ENCODE measurements at regions not wholly inside any gene's neighbourhood (a gene's known extent, or its start where the extent isn't known, plus 50 kb on each side); places are given as distances from the start of the nearest gene placed in this dataset.

DNA sequence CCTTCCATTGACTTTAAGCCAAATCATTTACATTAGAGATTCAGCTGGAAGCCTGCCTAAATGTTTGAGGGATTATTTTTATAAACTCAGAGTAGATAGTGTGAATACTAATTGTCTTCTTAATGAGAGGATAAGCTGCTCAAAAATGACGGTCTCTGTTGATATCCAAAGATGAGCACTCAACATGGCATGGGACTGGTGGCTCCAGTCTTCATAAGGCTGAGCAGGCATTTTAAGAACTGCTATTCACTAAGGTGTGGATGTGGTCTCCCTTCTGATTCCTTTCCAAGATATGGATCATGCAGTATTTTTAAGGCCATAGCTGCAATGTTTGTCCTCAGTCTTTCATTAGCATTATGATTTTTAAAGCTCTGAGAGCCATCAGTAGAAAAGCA is 377.5 kb upstream of the RIOK2 start:
- Histone ChIP-seq H3K36me3 (ENCODE audit: insufficient read depth in 1 of 2, low read depth in 1 of 2) (no peaks in the 10 kb centered on the region), H3K27me3 (ENCODE audit: insufficient read depth in 3 of 3, low read length in 2 of 3) (no peaks in the 10 kb centered on the region), H3K4me1 (no peaks in the 10 kb centered on the region), H3K4me3 (no peak overlapping the region), H3K27ac (no peak overlapping the region), H3K9me3 (no peaks in the 10 kb centered on the region)
- no peak for ATAC-seq
- WGBS, 3 donors, result 92 to 96% (median 95%) methylated on average over 1 of the region's 1 CpG
- TF ChIP-seq, protein P1, sequence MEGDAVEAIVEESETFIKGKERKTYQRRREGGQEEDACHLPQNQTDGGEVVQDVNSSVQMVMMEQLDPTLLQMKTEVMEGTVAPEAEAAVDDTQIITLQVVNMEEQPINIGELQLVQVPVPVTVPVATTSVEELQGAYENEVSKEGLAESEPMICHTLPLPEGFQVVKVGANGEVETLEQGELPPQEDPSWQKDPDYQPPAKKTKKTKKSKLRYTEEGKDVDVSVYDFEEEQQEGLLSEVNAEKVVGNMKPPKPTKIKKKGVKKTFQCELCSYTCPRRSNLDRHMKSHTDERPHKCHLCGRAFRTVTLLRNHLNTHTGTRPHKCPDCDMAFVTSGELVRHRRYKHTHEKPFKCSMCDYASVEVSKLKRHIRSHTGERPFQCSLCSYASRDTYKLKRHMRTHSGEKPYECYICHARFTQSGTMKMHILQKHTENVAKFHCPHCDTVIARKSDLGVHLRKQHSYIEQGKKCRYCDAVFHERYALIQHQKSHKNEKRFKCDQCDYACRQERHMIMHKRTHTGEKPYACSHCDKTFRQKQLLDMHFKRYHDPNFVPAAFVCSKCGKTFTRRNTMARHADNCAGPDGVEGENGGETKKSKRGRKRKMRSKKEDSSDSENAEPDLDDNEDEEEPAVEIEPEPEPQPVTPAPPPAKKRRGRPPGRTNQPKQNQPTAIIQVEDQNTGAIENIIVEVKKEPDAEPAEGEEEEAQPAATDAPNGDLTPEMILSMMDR (IDR thresholded peaks at IDR 0.05), result no peak
- intact Hi-C loops (cut with DNase I), result no loop called here
- DNase-seq, result no peak

DNA sequence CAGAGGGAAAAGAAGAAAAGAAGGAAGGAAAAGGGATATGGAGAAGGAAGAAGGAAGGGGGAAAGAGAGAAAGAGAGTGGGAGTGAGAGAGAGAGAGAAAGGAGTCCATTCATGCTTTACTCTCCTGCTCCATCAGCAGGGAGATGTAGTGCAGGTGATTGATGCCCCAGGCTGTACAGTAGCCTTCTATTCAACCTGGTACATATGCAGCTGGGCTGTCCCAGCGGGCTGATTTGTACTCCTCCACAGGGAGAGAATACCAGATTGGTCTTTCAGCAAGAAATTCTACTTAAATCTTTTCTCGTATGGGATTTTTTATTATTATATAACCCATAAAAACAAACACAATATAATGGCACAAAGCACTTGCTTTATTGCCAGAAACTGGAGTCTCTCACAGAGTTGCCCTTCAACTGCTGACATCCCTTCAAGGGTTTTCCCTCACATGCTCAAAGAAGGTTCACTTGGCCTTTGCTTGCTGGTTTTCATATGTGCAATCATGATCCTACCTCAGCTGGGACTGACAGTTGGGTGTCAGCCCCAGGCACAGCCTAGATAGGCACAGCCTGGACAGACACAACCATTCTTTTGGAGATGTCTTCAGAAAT is 380.1 kb upstream of the RIOK2 start:
- TF ChIP-seq, protein P1 (IDR thresholded peaks at IDR 0.05), result no peak
- H3K27me3 ChIP-seq (ENCODE audit: insufficient read depth in 3 of 3, low read length in 2 of 3), result no peaks in the 10 kb centered on the region
- H3K4me1 ChIP-seq, result no peaks in the 10 kb centered on the region
- intact Hi-C loops (cut with DNase I), result no loop called here
- ATAC-seq, result no peak
- H3K27ac ChIP-seq, result no peak overlapping the region
- no peak for DNase-seq
- no peaks in the 10 kb centered on the region for H3K9me3 ChIP-seq
- no peak overlapping the region for H3K4me3 ChIP-seq
- no peaks in the 10 kb centered on the region for H3K36me3 ChIP-seq (ENCODE audit: insufficient read depth in 1 of 2, low read depth in 1 of 2)
- WGBS, 3 donors, result 77 to 84% (median 83%) methylated on average over 2 of the region's 2 CpGs

DNA sequence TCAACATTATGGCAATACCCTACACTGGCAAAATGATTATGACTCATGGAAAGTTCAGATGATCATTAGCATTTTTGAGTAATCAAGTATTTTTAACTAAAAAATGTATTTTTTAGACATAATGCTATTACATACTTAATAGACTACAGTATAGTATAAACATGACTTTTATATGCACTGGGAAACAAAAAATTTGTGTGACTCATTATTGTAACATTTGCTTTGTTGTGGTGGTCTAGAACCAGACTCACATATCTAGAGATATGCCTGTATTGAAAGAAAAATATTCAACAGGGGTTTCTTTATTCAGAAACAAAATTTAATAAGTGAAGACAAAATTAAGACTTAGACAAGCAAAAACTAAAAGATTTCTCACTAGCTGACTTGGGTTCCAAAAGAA is 385.3 kb upstream of the RIOK2 start:
- Histone ChIP-seq H3K4me3 (no peak overlapping the region), H3K36me3 (ENCODE audit: insufficient read depth in 1 of 2, low read depth in 1 of 2) (no peaks in the 10 kb centered on the region), H3K9me3 (no peaks in the 10 kb centered on the region), H3K27ac (no peak overlapping the region), H3K27me3 (ENCODE audit: insufficient read depth in 3 of 3, low read length in 2 of 3) (no peaks in the 10 kb centered on the region), H3K4me1 (no peaks in the 10 kb centered on the region)
- TF ChIP-seq, protein P1 (IDR thresholded peaks at IDR 0.05), result no peak
- DNase-seq (no peak), ATAC-seq (no peak)
- intact Hi-C loops (cut with DNase I), result no loop called here

DNA sequence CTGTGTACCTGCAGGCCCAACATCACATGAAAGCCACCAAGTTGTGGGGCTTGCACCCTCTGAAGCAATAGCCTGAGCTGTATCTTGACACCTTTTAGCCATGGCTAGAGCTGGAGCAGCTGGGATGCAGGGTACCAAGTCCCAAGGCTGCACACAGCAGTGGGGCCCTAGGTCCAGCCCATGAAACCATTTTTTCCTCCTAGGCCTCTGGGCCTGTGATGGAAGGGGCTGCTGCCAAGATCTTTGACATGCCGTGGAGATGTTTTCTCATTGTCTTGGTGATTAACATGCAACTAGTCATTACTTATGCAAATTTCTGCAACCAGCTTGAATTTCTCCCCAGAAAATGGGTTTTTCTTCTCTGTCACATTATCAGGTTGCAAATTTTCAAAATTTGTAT is 387.2 kb upstream of the RIOK2 start:
- no peaks in the 10 kb centered on the region for H3K4me1 ChIP-seq
- no peak overlapping the region for H3K4me3 ChIP-seq
- H3K9me3 ChIP-seq, result no peaks in the 10 kb centered on the region
- no peak overlapping the region for H3K27ac ChIP-seq
- WGBS, 3 donors, result 90 to 93% (median 91%) methylated on average over 1 of the region's 1 CpG
- no peaks in the 10 kb centered on the region for H3K36me3 ChIP-seq (ENCODE audit: insufficient read depth in 1 of 2, low read depth in 1 of 2)
- ATAC-seq (no peak), DNase-seq (no peak)
- intact Hi-C loops (cut with DNase I), result no loop called here
- no peaks in the 10 kb centered on the region for H3K27me3 ChIP-seq (ENCODE audit: insufficient read depth in 3 of 3, low read length in 2 of 3)
- TF ChIP-seq, protein P1 (IDR thresholded peaks at IDR 0.05), result no peak

DNA sequence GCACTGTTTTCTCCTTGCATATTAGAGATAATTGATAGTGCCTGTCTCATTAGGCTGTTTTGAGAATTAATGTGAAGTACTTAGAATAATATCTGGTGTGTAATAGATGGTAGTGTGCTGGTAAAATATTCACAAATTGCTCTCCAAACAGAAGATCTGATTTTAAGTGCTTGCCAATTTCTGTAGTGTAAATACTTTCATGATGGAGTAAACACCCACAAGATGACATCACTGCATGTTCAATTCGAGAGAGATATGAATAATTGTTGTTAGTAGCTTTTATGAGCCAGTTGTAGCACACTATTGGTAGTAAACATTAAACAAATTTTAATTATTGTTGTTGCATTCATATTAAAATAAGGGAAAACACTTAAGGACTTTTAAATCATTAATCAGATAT is 392.3 kb upstream of the RIOK2 start:
- DNase-seq (no peak), ATAC-seq (no peak)
- H3K36me3 ChIP-seq (ENCODE audit: insufficient read depth in 1 of 2, low read depth in 1 of 2), result no peaks in the 10 kb centered on the region
- no peak overlapping the region for H3K27ac ChIP-seq
- TF ChIP-seq, protein P1 (IDR thresholded peaks at IDR 0.05), result no peak
- no peaks in the 10 kb centered on the region for H3K9me3 ChIP-seq
- 16 to 40% (median 30%) methylated on average over 1 of the region's 1 CpG for WGBS, 3 donors
- no peaks in the 10 kb centered on the region for H3K27me3 ChIP-seq (ENCODE audit: insufficient read depth in 3 of 3, low read length in 2 of 3)
- intact Hi-C loops (cut with DNase I), result no loop called here
- H3K4me1 ChIP-seq, result no peaks in the 10 kb centered on the region
- no peak overlapping the region for H3K4me3 ChIP-seq
